Stimulated activated naive CD4-positive, alpha-beta T cell treated with Interleukin-2 at 50 U/mL for 16 hours (primary cell): ENCODE measurements at regions not wholly inside any gene's neighbourhood (a gene's known extent, or its start where the extent isn't known, plus 50 kb on each side); places are given as distances from the start of the nearest gene placed in this dataset.

Experiments used
- DNase-seq: peaks from one replicate; lab custom pipeline; 2025; lab: John Stamatoyannopoulos, UW

DNA sequence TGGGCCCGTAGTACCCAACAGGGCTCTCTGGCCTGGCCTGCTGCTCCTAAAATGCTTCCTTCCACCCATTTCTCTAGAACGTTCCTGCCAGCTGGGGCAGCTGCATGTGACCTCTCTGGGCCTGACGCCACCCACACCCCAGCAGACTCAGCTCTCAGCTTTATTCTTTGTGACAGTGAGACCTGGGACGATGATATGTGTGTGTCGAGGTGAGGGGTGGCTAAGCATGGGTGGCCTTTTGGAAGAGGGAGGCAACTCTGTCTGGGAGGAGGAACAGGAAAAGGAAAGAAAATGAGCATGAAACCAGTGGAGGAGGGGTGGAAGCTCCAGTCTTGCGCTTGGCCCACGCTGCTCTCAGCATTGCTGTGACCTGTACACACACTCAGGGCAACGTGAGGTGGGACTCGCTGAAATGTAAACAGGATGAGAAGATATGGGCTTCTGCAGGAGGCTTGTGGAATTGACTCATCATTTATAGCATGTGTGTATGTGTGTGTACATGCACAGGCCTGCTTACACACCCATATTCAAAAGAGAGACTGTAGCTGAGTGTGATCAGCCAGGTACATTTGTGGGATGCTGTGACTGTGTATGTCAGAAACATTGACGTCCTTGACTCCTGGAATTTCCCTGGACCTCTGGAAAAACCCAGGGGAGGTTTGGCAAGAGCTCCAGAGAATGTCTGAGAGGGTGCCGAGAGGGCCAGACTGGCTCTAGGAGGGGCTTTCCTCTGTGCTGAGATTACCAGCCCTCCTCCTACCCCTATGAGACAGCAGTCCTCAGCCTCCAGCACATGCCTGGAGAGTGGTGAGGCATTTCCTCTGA lies 137.9 kb downstream of the PJA1 start:
- no peak for DNase-seq

DNA sequence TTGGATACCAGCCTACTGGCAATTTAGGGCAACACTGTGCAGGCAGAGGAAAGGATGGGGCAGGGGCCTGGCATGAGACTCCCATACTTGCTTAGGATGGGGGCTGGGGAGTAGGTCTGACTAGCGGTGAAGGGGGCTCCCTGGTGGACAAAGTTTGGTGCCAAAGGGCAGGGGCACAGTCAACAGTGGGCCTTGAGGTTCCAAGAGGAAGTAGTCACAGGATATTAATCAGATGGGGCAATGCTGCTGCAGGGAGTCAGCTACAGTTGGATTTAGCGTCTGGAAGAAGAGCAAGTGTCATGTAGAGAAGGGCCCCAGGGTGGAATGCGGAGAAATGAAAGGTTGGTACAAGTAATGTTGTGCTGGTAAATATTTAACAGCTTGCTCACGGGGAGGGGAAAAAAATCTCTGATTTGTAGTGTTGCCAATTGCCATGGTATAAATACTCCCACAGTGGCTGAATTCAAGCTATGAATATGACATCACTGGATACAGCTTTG lies 139.4 kb downstream of the PJA1 start:
- no peak for DNase-seq

DNA sequence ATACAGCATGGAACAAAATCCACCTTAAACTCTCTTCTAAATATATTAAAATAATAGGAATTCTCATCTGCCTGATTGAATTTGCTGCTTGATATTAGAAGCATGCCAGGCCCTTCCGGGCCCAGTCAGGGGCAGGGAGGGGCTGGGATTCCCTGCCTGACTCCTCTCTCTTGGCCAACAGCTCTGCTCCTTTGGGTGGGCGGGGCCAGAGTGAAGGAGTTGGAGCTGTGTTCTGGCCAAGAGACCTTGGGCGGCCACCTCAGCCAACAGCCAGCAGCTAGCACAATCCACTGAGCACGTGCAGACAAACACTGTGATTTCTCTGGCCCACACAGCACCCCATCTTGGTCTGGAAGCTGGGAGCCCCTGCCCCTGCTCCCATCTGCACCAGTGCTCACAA lies 140.3 kb downstream of the PJA1 start:
- no peak for DNase-seq

DNA sequence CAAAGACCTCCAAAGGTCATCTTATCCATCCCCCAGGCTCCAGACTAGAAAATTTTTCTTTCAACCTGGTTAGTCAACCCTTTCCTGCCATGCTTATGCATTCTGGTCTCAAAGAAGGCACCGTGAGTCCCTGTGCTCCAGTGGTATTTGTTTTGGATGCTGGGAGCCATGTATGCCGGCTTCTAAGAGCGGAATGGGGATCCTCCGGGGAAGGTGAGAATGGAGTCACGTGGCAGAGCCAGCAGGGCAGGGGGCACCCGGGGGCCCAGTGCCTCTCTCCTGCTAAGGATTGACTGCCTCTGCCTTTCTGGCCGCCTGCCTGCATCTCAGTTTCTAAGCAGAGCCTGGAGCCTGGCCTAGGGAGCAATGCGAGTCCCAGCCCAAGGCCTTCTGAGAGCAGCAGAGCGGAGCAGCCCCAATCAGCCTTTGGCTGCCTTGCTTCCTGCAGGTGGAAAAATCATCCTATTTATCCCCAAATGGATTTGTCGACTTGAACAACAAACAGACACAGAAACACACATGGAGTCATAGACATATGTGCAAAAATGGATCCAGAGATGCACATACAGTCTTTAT lies 141.0 kb downstream of the PJA1 start:
- DNase-seq: no peak

DNA sequence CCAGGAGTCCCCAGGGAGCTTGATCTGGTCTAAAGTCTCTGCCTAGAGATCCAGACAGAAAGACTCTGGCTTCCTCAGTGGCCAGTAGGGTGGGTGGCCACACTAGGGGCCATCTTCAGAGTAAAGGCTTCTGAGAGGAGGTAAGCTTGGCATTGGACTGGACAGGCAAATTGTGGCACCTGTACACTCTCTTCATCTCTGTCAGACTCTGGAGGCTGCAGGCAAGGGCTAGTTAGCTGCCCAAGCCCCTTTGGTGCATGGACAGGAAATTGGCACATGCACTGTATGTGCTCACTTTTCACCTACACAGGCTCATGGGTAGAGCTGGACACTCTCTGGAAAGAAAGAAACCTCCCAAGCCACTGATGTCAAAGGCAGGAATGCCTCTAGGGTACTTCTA lies 142.8 kb downstream of the PJA1 start:
- DNase-seq: no peak

DNA sequence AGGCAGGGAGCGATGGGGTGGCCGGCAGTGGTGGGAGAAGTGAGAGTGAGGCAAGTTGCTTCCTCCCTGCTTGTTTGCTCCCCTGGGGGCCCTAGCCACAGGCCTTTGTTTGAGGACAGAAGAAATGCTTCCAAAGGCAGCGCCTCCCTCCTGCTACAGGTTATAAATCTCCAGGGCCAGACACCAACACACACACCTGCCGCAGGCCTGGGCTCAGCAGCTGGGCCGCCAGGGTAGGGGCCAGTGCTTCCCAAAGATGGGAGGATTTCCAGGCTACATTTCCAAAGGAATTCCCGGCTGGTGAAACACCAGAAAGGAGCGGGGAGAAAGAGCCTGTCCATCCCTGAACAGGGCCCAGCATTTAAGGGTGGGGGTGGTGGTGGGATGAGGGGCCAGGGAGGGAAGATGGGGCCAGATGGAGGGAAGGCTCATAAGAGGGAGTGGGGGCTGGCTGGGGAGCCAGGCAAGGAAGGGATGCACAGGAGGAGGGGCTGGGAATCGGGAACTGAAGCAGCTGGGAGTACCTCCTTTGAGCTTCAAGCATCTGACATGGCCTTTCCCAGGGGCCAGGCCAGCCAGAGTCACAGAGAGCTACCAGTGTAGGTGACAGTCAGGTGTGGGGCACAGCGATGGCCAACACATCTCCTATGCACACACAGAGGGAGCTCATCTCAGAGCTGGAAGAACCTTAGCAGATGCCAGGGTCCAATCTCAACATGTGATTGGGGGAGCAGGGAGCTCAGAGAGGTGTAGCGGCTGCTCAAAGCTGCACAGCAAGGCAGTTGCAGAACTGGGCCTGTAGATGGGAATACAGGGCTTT lies 143.9 kb downstream of the PJA1 start:
- DNase-seq: no peak

DNA sequence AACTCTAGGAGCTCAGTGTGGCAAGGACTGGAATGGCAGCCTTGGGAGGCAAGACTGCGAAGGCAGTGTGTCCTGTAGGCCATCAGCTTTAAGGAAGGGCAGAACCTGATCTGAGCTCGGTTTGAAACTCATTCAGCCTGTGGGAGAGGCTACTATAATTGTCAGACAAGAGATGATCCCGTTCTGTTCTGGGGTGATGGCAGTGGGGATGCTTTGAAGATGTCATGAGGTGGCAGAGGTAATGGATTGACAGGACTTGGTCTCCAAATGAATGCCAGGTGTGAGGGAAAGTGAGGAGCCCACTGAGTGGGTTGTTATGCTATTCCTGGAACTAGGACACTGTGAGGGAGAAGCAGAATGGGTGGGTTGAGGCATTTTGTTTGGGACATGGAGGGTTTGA lies 144.9 kb downstream of the PJA1 start:
- DNase-seq: no peak

DNA sequence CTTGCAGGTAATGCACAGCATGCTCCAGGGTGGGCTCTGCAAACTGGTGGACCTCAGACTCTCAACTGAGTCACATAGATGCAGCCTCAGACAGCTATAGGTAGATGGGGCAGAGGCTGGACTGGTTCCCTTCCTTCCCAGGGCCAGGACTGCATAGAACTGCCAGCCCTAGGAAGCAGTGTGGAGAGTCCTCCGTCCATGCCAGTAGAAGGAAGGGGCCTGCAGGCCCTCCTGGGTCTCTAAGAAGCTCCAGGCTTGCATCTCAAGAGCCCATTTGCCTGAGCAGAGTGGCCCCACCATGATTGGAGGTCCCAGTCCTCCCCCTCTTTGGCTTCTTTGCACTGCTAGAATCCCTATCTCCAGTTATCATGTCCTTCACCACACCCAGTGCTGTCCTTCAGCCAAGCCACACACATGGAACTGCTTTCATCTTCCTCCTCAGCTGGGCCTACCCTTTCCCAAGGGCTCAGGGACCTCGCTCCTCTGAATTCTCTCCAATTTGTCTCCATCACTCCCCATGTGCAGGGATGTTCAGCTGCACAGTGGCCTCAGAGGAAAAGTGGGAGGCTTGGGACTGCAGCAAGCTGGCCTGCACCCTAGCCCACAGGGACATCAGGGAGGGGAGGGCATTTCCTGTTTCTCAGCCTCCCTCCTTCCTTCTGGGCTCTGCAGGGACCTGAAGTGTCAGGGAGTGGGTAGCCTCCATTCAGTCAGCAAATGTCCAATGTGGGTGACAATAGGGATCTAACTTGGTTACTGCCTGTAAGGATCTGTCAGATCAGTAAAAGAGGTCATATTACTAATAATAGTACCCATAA lies 146.0 kb downstream of the PJA1 start:
- no peak for DNase-seq

DNA sequence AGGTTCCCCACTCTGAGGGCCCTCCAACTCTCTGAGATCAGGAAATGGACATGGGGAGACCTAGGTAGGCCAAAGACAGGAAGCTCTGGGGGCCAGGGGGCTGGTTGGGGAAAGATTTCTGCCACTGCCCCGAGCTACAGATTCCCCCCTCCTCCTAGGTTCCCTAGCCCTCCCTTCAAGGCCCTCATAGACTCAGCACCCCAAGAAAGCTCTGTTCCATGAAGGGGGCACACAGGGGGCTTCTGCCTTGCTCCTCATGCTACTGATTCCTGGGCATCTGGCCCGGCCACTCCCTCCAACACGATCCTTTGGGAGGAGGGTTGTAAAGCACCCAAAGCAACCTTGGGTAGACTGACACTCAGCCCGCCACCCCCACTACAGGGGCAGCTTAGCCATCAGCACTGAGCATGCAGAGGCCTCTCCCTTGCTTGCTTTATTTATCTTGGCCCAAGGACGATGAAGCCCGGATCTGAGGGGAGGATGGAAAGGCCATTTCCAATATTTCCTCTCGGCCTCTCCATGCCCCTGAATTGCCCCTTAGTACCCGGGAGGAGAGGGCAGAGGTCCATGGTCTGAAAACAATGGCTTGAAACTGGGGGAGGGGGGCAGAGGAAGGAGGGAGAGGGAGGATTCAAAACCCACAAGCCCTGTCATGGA lies 146.7 kb downstream of the PJA1 start:
- DNase-seq: no peak

DNA sequence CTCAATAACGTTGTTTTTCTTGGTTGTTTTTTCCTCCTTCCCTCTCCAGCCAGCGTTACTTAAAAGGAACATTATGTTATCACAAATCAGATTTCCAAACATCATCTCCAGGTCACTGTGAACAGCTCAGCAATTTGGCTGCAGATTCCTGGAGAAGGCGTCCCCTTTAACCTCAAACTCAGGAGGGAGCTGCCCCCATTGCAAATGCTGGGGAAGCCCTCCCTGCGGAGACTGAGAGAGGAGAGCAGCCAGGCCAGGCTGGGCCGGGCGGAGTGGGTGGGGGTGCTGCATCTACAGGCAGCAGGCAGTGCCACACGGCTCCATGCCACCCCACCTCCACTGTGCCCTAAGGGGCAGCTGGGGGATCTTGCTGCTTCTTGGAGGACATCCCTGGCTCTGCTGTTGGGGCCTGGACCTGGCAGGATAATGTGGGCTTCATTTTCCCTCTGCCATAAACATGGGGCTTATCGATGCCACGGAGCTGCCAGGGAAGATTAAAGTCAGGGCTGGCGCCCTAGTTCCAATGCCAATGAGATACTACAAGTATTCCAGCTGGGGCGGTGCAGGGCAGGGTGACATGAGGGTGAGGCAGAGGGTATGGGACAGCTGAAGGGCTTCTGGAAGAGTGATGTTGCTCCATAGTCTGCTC lies 148.8 kb downstream of the PJA1 start:
- no peak for DNase-seq

DNA sequence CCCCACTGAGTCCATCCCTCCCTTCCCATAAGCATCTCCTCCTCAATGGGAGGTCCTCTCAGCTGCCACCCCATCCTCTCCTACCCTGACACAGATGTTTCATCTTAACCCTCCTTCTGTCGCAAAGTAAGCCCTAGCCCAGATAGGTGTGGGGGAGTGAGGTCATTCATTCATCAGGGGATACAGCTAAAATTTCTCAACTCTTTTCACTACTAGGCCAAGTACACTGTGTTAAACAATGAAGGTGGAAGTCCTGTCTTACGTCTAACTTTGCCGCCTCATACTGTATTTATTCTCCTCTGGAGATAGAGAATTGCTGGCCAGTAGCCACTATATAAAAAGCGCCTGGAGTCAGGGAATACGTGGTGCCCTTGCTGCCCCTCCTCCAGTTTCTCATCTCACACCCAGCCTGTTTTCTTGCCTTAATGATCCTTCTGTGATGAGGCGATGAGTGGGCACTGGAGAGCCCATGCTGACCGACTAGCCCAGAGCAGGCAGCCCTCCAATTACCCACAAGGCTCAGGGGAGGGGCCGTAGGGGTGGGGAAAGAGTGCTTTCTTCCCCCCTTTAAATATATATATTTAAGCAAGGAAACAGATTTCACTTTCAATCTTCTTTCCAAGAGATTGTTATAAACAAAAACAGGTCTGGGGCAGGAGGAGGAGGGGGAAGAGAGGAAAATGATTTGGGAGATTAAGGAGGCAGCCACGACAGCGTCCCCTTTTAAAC lies 149.5 kb downstream of the PJA1 start:
- DNase-seq: no peak

DNA sequence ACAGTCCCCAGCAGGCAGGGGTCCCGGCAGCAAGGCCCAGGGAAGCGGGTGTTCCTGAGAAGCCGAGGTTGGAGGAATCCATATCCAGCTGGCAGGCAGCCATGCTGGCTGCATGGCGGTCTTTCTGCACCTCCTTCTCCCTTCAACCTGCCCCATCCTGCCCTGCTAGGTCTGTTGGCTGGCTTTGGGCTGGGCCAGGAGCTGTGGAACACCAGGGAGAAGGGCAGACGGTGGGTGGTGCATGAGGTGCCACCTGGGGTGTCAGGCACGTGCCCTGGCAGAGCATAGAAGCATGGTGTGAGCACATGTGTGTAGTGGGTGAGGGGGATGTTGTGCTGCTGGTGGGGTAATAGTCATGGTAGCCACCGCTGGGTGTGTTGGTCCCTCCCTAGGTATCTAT lies 150.1 kb downstream of the PJA1 start:
- DNase-seq: no peak

DNA sequence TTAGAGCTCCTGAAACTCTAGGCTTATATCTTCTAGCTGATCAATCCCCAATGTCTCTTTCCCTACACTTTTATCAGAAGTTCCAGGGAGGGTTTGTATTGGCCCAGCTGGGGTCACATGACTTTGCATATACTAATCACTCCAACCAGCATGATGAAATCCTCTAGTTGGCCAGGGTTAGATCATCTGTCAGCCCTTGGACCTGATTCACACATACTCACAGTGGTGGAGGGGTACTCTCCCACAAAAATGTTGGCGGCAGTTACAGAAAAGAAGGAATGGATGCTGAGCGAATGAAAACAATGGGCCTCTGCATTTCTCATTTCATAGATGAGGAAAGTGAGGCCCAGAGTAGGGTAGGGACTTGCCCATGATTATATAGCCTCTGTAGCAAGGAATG lies 151.1 kb downstream of the PJA1 start:
- DNase-seq: no peak

DNA sequence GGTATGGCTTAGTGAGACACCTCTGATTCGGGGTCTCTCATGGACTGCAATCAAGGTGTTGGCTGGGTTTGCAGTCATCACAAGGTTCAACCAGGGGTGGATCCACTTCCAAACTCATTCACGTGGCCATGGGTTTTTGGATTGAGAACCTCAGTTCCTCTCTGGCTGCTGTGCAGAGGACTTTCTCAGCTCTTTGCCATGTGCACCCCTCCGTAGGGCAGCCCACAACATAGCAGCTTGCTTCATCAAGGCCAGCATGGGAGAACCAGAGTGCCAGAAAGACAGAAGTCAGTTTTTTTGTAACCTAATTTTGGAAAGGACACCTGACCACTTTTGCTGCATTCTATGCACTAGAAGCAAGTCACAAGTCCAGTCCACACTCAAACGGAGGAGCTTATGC lies 154.9 kb downstream of the PJA1 start:
- no peak for DNase-seq

DNA sequence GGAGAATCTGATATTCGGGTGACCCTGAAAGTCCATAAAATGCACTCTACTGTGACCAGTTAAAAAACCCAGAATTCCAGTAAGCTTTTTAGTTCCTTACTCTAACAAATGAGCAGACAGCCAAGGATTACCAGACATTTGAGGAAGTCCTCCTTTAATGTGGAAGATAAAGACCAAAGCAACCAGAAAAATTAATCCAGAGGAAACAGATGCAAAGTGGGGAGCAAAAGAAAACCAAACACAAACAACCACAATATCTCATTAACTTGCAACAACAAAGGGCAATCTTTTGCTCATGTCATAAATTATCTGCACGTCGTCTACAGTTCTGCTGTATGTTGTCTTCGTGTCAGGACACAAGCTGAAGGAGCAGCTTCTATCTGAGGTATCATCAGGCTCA lies 164.4 kb downstream of the PJA1 start:
- no peak for DNase-seq

DNA sequence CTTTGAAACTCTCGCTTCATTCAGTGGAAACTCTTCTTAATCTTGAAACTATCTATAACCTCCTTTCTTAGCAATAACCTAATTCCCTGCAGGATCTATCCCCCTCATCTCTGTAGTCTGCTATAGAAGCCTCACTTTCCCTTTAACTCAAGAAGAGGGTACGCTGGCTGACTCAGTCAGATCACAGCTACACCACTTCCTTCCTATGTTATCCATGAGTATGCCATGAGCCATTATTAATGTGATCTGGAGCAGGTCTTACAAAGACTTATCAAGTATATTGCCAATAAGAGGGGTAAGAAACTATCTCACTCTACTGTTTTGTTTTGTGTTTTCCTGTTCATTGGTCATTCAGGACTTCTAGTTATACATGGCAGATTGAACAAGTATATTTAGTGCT lies 165.3 kb downstream of the PJA1 start:
- no peak for DNase-seq

DNA sequence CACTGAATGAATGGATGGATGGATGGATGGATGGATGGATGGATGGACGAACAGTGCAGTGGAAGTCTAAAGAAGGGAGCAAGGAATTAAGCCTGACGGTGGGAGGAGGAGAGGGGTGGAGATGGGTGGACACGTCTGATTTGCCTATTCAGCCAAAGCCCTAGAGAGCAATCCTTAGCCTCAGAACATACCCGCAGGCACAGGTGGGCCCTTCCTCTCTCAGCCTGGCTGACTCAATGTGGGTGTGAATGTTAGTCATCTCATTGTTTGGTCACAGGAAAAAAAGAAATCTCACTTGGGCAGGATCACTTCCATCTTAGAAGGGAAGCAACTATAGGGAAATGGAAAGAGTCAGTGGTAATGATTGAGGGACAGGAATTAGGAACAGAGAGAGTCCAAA lies 165.9 kb downstream of the PJA1 start:
- no peak for DNase-seq

DNA sequence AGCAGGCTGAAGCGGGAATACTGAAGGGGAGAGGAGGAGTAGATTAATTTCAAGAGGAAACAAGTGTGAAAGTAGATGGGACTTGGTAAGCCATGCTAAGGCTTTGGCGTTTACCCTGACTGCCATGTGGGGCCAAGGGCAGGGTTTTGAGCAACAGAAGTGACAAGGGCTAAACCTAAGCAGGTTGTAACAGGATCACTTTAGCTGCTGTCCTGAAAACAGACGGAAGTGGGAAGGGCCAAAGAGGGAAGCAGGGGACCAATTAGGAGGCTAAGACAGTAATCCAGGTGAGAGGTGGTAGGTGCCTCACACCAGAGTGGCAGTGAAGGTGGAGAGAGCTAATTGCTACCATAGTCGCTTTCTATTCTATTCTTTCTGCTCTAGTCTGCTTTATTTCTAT lies 166.5 kb downstream of the PJA1 start:
- no peak for DNase-seq

DNA sequence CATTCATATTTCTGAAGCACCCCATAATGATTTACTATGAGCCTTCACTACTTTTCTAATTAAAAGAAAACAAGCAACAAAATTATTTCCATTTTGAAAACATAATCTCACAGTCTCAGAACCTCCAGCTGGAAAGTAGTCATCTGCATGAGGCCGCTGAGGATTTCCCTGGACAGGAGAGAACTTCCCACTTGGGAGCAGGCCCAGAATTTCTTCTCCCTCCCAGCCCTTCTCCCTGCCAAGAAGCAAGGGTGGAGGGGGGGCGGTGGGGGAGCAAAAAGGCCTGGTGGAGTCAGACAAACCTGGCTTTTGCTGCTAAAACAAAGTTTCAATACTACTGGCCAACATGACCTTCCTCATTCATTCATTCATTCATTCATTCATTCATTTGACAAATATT lies 167.3 kb downstream of the PJA1 start:
- no peak for DNase-seq

DNA sequence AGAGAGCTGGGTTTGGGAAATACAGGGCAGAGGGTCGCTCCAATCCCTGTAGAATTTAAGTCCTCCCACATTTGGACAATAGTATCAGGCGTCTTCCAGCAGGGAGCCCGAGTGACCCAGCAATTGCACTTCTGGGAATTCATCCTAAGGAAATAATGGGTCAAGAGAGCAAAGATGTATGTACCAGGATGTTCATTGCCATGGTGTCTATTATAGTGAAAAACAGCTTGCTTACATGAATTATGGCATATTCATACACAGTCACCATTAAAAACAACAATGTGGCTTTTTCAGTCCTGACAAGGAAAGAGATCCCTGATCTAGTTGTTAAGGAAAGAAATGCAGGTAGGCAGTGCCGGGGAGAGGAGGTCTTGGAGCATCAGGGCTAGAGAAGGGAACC lies 167.7 kb downstream of the PJA1 start:
- DNase-seq: no peak
